LNCaP clone FGC (cell line): ENCODE measurements at regions not wholly inside any gene's neighbourhood (a gene's known extent, or its start where the extent isn't known, plus 50 kb on each side); places are given as distances from the start of the nearest gene placed in this dataset.
A peak's percentile ranks its signal among the peaks of the same experiment; 100 is the strongest.

Experiments
- DNase-seq: peaks from one replicate; pipeline ENCODE4 v3.0.0-alpha.2; 2011; ENCODE audit warnings: low read depth
- H3K4me3 ChIP-seq: 2 replicates; pipeline ENCODE4 v1.5.1; 2011; ENCODE audit warnings: mild to moderate bottlenecking, low read depth, low read length, control low read depth
- TF ChIP-seq, protein P1 (sequence below): IDR thresholded peaks from 2 replicates; pipeline ENCODE4 v1.5.1; 2012; ENCODE audit warnings: mild to moderate bottlenecking; ENCODE audit not compliant: control insufficient read depth, insufficient read depth; ENCODE audit errors: extremely low read depth

DNA sequence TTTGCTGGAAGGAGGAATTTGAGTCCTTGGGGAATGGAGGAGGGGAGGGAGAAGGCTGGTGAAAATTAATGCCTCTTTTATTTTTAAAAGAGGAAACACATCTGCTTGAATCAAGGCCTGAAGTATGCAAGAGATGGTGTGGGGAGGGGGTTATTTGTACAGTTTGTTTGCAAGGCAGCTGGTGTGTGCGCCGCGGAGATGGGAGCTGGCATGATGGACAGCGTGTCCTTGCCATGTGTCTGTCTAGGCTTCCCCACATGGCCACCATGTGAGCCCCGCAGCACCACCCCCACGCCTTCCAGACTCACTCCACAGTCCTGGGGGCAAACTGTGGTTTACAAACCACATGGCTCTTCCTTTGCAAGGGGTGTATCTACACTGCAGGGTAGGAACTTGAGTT lies 154.8 kb upstream of the APCDD1 start:
- H3K4me3 ChIP-seq = no peak overlapping the region
- no peak for DNase-seq

DNA sequence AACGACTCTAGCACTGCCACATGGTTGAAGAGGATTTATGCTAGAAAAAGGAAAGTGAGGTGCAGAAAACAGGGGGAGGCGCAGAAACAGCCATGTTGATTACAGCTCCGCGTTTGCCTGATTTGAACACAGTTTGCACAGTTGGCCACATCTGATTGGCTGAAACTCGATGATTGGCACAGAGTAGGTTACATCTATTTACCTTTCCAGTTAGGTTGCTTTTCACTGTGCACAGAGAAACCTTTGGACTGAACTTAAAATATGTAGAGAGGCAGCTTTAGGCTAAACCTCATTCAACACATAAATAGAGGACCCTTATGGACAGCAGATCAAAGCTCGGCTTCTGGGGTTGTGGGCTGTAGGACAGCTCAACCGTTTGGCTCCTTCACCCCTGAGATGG lies 153.7 kb upstream of the APCDD1 start:
- H3K4me3 ChIP-seq = no peak overlapping the region
- TF ChIP-seq, protein P1, sequence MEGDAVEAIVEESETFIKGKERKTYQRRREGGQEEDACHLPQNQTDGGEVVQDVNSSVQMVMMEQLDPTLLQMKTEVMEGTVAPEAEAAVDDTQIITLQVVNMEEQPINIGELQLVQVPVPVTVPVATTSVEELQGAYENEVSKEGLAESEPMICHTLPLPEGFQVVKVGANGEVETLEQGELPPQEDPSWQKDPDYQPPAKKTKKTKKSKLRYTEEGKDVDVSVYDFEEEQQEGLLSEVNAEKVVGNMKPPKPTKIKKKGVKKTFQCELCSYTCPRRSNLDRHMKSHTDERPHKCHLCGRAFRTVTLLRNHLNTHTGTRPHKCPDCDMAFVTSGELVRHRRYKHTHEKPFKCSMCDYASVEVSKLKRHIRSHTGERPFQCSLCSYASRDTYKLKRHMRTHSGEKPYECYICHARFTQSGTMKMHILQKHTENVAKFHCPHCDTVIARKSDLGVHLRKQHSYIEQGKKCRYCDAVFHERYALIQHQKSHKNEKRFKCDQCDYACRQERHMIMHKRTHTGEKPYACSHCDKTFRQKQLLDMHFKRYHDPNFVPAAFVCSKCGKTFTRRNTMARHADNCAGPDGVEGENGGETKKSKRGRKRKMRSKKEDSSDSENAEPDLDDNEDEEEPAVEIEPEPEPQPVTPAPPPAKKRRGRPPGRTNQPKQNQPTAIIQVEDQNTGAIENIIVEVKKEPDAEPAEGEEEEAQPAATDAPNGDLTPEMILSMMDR = no peak
- no peak for DNase-seq

More for the DNA sequence above, 154.8 kb upstream of the APCDD1 start:
- TF ChIP-seq, protein P1 = no peak

DNA sequence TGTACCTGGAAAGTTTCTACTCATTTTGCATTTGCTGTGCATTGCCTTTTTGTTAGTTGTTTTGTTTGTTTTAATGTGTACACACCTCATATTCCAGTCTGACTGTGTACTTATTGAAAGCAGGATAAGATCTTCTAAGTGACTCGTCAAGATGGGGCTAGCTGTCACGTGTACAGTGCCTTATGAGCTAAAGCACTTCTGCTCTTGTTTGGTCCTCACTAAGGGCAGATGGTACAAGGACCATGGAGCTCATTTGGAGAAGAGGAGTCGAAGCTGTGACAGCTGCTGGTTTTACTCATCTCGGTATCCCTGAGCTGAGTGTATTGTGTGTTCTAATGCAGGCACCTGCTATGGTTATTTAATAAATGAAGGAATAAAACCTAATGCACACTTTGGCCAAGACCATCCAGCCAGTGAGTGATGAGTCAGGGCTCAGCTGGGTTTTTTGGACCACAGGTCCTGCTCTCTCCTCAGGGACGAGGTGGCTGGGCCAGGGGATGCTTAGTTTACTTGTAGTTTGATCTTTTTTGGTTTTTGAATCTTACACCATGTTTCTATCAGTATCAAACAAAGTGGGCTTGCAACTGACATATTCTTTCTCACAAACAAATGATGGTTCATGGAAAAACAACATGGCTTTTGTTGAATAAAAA lies 152.5 kb upstream of the APCDD1 start:
- TF ChIP-seq, protein P1 = no peak
- no peak overlapping the region; the same call in 1 of the 2 replicates for H3K4me3 ChIP-seq
- peak; percentile 84 for DNase-seq

DNA sequence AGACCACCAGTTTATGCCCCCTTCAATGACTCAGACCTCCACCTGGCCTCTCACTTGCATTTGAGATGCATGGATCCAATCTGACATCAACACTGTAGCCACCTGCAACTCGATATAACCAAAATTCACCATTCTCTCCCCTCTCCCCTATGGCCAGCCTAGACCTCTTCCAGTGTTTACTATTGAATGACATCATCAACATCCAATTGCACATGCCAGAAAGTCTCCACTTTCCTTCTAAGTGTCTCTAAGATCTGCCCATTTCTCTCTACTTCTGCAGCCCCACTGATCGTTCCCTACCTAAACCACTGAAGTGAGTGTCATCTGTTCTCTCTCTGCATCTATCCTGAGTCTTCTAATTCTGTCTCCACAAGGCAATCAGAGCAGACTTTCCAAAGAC lies 151.3 kb upstream of the APCDD1 start:
- TF ChIP-seq, protein P1 = no peak
- no peak for DNase-seq

DNA sequence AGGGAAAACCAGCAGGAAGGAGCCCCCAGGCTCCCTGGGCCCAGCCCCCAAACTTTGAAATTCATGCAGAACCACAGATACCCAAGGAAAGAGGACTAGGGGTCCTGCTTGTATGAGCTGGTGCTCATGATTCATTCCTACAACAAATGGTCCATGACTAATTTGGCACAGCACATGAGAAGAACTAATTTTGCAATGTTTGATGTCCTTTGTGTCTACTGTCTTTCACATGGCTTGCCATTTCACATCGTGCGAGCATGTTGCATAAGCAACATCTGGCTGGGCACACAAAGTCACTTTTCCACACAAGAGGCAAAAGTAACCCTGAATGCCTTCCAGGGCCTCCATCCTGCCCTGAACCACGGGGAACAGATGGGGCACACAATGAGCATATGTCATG lies 149.6 kb upstream of the APCDD1 start:
- H3K4me3 ChIP-seq = no peak overlapping the region

More for the DNA sequence above, 151.3 kb upstream of the APCDD1 start:
- no peak overlapping the region for H3K4me3 ChIP-seq

DNA sequence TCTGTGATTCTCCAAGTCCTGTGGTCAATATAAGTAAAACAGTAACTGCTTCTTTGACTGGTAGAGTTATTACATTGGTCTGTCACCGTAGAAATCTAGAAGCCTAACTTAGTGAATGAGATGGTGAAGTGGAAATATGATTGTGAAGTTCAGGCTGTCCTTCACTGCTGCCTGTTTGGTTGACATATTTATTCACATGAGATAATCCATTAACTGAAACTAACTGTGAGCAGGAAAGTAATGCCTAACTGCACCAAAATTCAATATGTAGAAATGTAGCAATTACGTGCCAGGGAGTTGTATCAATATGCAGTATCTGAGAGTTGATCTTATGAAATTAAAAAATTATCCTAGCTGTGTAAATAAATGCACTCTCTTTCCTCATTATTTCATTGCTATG lies 147.7 kb upstream of the APCDD1 start:
- no peak for DNase-seq
- TF ChIP-seq, protein P1 = no peak
- no peak overlapping the region for H3K4me3 ChIP-seq

More for the DNA sequence above, 149.6 kb upstream of the APCDD1 start:
- TF ChIP-seq, protein P1 = no peak
- DNase-seq = no peak

DNA sequence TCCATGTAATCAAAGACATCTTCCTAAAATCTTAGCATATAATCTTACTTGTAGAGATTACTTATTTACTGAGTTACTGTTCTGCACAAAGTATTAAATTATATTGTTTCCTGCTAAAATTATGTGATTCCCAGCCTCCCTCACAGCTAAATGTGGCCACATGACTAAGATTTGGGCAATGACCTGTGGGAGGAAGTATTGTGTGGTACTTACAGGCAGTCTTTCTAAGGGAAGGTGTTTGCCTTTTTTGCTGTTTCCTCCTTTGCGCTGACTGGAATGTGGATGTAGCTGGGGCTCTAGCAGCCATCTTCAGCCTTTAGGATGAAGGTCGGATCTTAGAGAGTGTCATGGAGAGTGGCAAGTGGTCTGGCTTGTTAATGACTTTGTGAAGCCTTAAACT lies 146.3 kb upstream of the APCDD1 start:
- TF ChIP-seq, protein P1 = no peak
- H3K4me3 ChIP-seq = no peak overlapping the region
- no peak for DNase-seq
